ENCODE measurements at regions not wholly inside any gene's neighbourhood (a gene's known extent, or its start where the extent isn't known, plus 50 kb on each side); places are given as distances from the start of the nearest gene placed in this dataset.
"Not testable (repeated sequence)": the region's sequence is repeated elsewhere in the genome, so short reads cannot be mapped to it uniquely, and the experiment has no call there.

DNA sequence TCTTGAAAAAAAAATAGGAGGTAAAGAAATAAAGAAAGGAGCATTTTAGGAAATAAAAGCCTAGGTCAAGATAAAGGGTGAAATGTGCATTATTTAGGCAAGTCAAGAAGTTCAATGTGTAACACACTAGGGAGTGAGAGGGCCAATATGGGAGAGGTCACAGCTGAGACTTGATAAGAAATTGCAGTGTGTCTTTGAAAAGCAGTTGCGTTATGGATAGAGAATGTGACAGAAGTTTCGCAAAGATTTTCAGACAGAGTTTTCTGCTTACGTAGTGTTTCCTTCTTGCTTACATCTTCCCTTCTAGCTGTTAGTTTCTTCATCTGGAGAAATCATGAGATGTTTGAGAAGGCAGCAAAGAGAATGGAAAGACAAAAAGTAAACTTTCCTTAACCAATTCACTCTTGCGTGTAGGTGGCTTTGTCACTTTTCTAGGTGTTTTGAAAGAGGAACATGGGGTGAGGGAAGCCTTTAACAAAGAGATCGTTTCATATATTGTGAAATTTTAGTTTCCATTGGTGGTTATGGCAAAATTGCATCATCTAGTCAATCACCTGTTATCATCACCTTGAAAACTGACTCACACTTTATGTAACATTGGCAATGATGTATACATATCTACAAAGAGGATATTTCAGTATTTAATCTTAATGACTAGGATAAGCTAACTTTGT lies 975.5 kb downstream of the OLFM4 start:
- DNase-seq (ENCODE audit: low read depth): no peak

DNA sequence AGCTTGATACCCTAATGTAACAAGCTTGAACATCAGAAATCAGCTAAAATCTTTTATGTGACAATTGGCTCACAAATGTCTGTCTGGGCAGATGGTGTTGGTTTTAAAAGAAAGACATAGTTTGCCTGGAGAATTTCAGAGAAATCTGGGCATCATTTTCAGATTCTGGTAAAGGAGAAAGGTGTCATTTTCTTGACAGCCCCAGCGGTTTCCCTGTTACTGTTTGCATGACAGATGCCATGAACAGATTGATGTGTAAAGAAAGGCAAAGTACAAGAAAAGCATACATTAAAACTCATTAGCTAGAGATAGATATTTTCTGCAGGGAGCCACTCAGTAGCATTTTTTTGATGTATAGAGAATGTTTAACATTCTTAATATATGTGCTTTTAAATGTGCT lies 987.9 kb downstream of the OLFM4 start:
- DNase-seq (ENCODE audit: low read depth): no peak

DNA sequence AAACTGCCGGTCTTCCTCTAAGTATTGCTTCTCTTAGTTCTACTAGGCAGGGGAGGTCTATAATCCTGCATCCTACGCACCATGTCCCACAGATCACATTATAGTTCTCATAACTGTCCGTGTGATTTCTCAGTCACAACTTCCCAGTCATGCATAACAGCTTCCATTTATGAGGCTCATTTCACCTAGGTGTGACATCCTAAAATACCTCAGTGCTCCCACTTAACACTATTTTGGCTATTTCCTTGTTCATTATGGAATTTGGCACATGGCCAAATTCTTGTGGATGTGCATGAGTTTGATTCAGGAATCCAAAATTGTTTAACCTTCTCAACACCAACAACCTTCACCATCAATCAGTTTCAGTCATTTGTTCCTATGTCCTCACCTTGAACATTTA lies 989.9 kb downstream of the OLFM4 start:
- DNase-seq (ENCODE audit: low read depth): no peak

DNA sequence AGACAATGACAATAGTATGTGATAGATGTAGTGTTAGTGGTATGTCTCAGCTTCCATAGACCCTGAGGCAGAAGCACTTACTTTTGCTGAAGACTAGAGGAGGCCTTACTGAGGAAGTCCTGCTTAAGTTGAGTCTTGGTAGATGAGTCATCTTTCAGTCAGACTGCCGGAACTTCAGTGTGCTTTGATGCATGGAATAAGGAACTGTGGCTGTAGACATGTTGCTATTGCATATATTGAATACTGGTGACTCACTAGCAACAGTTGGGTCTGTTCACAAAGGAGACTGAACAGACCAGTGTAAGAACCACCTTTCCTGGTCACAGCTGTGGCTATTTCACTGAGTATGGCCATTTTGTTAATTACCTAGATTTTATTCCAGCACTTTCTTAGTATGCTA lies 1000.6 kb downstream of the OLFM4 start:
- no peak for DNase-seq (ENCODE audit: low read depth)

DNA sequence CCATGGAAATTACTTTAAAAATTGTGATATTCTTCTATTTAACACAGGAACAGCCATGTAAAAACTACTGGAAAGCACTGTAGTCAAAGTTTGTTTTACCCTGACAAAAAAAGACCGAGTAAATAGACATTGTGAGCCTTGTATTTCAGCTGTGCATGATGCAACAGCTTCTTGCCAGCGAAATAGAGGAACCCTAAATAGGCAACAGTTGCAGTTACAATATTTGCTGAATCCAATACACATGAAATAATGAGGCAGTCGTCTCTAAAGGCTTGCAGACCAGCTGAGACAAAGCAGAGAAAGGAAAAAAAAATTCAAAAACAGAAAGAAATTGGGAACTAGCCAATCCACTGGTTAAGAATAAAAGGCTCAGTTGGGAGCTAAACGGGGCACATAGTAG lies 1001.1 kb downstream of the OLFM4 start:
- no peak for DNase-seq (ENCODE audit: low read depth)

DNA sequence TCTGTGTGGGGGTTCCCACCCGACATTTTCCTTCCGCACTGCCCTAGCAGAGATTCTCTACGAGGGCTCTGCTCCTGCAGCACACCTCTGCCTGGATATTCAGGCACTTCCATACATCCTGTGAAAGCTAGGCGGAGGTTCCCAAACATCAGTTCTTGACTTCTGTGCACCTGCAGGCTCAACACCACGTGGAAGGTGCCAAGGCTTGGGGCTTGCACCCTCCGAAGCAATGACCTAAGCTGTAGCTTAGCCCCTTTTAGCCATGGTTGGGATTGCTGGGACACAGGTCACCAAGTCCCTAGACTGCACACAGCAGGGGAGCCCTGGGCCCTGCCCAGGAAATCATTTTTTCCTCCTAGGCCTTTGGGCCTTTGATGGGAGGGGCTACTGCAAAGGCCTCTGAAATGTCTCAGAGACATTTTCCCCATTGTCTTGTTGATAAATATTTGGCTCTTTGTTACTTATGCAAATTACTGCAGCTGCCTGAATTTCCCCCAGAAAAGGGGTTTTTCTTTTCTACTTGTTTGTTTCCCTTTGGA lies 1004.8 kb downstream of the OLFM4 start:
- no peak for DNase-seq (ENCODE audit: low read depth)

DNA sequence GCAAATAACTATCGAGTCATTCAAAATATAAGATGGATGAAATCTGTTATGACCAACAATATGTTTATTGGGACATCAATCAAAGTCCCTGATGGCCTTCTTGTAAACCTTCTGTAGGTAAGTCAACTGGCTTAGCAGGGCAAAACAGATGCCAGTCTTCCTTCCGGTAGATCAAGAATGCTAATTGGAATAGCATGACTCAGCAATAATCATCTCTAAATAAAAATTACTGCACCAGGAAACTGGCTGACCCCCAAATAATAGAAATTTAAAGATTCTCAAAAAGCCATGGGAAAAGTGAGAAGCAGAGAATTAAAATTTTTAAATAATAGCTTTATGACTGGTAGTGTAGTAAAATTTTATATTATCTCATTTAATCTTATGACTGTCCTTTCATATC lies 1005.4 kb downstream of the OLFM4 start:
- DNase-seq (ENCODE audit: low read depth): no peak

DNA sequence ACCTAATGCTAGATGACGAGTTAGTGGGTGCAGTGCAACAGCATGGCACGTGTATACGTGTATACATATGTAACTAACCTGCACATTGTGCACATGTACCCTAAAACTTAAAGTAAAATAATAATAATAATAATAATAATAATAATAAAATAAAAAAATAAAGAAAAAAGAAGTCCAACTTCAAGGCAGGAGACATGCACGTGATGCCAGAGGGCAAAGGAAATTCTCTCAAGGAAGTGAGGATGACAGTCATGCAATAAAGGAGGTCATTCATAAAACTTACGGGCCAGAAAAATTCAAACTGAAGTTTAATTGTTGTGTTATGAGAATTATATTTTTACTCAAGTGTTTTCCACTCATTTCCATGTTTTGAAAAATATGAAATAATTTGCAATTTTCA lies 1028.8 kb downstream of the OLFM4 start:
- DNase-seq (ENCODE audit: low read depth): not testable (repeated sequence)

DNA sequence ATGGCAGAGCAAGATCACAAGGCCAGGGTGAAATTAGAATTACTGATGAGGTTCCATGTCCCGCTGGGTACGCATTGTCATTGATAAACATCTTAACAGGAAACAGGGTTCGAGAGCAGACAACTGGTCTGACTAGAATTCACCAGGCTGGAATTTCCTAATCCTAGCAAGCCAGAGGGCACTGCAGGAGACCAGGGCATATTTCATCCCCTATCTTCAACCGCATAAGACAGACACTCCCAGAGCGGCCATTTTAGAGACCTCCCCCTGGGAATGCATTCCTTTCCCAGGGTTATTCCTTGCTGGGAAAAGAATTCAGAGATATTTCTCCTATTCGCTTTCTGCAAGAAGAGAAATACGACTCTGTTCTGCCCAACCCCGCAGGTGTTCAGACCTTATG lies 1041.3 kb downstream of the OLFM4 start:
- not testable (repeated sequence) for DNase-seq (ENCODE audit: low read depth)

DNA sequence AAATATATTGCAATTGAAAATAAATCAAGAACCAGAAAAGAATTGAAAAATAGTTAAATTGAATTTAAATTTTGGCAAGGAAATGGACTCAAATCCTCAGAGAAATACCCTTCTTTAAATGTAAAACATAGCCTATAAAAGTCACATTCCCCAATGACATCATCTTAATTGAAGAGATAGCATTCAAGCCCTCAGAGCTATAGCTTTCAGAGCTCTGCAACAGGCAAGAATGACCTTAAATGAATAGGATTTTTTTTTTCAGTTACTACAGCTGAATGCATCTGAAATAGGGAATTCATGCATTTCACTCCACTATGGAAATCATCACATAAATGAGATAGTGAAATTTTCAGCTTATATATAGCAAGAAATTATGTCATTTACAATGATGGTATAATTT lies 1049.0 kb downstream of the OLFM4 start:
- no peak for DNase-seq (ENCODE audit: low read depth)

DNA sequence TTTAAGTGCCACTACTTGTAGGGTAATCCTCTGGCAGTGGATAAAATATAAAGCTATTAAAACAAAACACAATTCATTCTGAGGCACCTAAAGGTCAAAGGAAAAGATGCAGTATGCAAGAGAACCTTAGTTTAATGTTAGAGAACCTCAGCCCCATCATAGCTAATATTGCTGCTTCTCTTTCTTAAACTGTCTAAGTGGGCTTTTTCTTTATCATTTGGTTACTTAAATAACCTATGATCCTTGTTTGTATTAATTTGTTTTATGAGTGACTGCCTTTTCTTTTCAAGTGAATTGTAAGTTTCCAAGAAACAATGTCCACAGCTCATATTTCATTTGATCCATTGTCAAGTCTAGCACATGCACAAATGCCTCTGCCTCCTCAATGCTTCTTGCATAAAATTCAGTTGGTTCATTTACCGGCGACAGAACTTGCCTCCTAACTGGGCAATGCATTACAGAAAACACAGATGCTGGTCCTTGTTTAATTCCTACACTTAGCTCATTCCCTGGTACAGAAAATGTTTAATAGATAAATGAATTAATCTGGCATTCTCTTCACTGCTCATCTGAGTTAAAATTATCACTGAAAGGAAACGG lies 1049.8 kb downstream of the OLFM4 start:
- no peak for DNase-seq (ENCODE audit: low read depth)

DNA sequence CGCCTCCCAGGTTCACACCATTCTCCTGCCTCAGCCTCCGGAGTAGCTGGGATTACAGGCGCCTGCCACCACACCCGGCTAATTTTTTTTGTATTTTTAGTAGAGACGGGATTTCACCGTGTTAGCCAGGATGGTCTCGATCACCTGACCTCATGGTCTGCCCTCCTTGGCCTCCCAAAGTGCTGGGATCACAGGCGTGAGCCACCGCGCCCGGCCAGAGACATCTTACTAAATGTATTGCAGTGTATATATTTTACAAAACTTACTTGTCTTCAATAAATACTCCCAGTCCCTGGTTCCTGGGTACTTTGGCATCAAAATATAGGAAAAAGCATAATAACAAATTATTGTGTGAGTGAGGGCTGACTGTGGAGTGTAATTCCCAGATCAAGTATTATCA lies 1053.7 kb downstream of the OLFM4 start:
- DNase-seq (ENCODE audit: low read depth): not testable (repeated sequence)

DNA sequence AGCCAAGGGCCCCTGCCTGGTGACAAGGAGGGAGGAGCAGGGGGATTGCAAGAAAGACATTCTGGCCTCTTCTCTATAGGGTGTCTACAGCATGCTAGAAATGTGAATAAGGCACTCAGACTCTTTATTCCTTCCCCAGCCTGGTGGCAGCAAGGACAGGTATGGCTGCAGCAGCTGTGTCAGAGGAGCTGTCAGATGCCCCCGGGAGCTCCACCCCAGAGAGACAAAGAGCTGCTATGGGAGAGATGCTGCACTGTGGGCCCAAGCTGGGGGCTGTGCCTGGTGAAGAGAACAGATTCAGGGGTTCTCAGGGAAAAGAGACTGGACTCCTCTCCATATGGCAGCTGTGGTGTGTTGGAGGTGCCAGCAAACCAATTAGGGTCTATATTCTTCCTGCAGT lies 1063.3 kb downstream of the OLFM4 start:
- no peak for DNase-seq (ENCODE audit: low read depth)

DNA sequence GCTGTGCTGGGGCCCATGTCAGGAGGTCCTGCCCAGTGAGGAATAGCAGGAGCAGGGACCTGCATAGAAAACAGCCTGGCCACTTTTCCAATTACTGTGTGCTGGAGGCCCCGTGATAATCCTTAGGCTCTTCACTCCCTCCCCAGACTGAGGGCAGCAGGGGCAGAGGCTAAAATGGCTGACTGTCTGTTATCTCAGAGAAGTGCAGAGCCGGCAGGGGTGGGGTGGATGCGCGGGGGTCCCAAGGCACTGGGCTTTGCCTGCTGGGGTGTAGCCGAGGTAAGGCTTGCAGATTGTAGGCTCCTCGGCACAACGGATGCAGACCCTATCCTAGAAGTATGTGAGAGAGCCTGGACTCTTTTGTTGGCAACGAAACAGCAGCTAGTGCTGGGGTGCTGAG lies 1064.1 kb downstream of the OLFM4 start:
- DNase-seq (ENCODE audit: low read depth): no peak

DNA sequence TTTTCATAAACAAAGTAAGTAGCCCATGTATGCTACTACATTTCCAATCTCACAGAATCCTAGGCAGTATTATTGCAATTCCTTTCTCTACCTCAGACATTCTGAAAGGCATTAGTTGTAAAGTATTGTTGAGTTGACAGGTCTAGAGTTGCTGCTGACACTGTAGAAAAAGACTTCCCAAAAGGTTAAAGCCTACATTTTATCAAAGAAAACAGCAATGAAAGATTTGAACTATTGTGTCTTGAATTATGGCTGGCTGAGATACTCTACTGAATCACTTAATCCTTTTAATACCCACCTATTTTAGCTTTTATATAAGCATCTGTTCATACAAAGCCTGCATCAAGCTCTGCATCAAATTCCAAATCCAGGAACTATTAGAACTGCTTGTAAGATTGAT lies 1082.0 kb downstream of the OLFM4 start:
- DNase-seq (ENCODE audit: low read depth): no peak

DNA sequence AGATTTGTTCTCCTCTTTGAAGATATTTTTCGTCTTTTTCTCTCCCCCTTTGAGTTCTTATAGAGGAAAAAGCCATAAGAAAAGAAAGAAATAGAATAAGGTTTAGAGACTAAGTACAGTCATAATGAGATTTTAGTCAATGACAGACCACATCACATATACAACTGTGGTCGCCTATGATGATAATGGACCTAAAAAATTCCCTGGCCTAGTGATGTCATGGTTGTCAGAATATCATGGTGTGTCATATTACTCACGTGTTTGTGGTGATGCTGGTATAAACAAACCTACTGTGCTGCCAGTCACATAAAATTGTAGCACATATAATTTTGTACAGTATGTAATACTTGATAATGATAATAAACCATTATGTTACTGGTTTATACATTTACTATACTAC lies 1096.1 kb downstream of the OLFM4 start:
- no peak for DNase-seq (ENCODE audit: low read depth)

DNA sequence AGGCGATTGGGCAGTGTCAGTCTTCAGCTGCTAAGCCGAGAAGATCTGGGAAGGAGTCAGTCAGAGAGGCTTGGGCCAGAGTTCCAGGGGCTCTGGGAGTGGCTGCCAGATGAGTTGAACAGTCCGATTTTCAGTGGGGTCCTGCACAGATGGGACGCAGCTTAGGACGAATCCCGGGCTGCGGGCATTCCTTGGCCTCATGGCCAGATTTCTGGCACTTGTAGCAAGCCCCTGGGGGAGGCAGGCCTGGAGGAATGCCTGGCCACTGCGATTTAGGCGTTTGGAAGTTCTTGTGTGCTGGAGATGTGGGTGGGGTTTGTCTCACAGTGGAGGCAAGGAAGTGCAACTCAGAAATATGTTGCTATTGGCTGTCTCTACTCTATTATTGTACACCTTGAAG lies 1102.3 kb downstream of the OLFM4 start:
- DNase-seq (ENCODE audit: low read depth): not testable (repeated sequence)

DNA sequence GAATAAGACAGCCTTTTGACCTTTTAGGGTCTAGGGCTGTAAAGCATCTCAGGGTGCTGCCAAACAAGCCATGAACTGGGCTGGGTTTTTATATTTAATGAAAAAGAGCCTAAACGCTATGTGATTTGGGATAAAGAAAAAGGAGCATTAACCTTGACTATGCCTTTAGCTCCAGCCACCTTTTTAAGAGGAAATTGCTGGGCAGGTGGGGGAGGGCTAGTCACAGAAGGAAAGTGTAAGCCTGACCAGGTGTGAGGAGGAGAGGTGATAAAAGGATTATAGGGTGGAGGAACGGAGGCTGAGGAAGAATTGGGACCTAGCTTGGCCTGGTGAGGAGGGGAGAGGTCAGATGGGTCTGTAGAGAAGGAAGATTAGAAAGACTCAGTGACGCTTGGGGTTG lies 1102.8 kb downstream of the OLFM4 start:
- not testable (repeated sequence) for DNase-seq (ENCODE audit: low read depth)

DNA sequence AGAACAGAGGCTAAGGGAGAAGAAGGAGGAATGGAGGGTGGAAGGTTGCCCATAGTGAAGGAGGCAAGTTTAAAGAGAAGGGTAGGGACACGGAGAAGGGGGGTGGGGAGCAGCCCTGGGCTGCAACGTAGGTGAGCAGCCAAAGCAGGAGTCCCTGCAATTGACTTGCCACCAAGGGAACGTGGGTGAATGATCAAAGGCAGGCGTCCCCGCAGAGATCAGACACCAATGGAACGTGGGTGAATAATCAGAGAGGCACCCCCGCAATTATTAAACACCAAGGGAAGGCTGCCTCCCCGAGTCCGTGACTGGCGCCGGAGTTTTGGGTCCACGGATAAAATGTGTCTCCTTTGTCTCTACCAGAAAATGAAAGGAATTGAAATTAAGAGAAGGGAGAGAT lies 1103.5 kb downstream of the OLFM4 start:
- not testable (repeated sequence) for DNase-seq (ENCODE audit: low read depth)

DNA sequence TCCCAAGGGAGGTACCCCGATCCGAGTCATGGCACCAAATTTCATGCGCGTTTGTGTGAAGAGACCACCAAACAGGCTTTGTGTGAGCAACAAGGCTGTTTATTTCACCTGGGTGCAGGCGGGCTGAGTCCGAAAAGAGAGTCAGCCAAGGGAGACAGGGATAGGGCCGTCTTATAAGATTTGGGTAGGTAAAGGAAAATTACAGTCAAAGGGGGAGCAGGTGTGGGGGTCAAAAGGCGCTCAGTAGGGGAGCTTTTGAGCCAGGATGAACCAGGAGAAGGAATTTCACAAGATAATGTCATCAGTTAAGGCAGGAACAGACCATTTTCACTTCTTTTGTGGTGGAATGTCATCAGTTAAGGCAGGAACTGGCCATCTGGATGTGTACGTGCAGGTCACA lies 1104.1 kb downstream of the OLFM4 start:
- not testable (repeated sequence) for DNase-seq (ENCODE audit: low read depth)

DNA sequence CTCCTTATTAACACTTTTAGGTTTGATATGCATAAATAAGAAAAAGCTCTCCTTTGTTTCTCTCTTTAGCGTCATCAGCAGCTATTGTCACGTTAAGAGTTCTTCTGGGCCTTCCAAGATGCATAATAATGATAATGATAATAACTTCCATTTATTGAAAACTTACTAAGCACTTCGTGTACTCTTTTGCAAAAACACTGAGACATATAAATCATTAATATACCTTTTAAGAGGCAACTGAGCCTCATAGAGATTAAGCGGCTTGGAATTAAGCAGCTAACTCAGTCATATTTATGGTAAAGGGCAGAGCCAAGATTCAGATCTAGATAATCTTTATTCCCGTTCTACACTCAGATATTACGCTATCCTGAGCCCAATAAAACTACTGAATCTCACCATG lies 1105.1 kb downstream of the OLFM4 start:
- DNase-seq (ENCODE audit: low read depth): no peak

DNA sequence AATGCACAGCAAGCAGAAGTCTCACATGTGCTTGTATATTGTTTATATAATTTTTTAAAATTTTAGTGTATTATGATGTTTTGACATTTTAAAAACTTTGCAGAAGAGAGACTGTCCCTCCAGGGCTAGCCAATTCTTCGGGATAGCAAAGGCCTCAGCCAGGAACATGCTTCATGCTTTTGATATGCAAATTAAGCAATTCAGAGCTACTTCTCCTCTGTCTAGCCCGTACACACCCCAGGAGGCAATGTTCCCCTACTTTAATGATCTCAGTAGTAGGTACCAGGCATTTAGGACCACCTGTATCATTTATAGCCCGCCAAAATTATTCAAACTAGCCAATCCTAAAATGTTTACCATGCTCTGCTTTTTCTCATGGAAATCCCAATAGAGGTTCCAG lies 1116.2 kb downstream of the OLFM4 start:
- DNase-seq (ENCODE audit: low read depth): no peak

DNA sequence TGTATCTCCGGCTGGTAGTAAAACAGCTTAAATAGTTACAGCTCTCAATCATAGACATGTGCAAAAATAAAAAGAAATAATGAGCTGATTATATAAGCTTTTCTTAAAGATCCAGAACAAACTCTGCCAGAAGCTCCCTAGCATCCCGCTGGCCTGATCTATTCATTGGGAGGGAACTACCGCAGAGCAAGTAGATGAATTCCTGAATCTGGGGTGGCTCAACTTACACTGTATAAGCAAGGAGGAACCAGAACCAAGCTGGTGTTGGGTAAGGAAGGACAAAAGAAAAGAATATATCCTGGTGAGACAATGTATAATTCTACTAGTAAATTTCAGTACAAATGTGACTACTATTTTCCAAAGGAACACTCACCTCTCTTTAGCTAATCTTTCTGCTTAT lies 1122.2 kb downstream of the OLFM4 start:
- no peak for DNase-seq (ENCODE audit: low read depth)

DNA sequence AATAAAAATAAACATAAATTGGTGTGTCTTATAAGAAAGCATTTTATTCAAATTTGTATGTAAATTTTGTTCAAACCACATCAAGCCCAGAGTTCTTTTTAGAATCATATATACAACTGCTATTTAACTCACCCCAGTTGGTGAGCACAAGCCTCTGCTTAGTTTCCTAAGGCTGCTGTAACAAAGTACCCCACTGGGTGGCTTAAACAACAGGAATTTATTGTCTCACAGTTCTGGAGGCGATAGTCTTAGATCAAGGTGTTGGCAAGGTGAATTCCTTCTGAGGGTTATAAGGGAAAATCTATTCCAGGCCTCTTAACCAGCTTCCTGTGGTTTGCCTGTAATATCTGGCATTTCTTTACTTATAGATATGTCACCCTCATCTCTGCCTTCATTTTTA lies 1133.5 kb downstream of the OLFM4 start:
- DNase-seq (ENCODE audit: low read depth): no peak

Measured in ELR (cell line).